ENCODE measurements at regions not wholly inside any gene's neighbourhood (a gene's known extent, or its start where the extent isn't known, plus 50 kb on each side); places are given as distances from the start of the nearest gene placed in this dataset.

DNA sequence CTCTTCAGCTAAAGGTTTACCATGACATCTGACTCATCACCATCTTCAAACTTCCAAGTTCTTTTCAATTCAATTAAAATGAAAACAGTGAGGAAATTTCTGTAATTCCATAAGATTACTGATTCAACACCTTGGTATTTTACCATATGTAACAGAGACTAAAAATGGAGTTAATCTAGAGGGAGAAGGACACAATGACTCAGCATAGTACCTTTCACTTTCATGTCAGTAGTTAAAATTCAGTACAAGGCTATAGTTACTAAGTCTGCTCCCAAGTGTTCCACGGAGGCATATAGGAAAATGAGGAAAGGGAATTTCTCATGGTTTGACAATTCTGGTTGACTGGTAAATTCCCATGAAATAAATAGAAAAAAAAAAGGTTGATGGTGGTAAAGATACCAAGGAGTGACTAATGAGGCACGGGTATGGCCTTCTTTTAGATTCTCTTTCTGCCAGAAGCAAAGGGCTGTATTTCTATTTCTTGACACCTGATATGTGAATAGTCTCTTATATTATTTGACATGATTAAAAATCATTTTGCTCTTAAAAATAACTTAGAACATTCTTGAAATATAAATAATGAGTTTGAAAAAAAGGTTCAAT is 526.7 kb upstream of the ADGRB3 start (continued):
- TF ChIP-seq, protein P1, sequence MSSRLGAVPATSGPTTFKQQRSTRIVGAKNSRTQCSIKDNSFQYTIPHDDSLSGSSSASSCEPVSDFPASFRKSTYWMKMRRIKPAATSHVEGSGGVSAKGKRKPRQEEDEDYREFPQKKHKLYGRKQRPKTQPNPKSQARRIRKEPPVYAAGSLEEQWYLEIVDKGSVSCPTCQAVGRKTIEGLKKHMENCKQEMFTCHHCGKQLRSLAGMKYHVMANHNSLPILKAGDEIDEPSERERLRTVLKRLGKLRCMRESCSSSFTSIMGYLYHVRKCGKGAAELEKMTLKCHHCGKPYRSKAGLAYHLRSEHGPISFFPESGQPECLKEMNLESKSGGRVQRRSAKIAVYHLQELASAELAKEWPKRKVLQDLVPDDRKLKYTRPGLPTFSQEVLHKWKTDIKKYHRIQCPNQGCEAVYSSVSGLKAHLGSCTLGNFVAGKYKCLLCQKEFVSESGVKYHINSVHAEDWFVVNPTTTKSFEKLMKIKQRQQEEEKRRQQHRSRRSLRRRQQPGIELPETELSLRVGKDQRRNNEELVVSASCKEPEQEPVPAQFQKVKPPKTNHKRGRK (tag; IDR thresholded peaks at IDR 0.05), result no peak
- TF ChIP-seq NCOA4 (IDR thresholded peaks at IDR 0.05; ENCODE audit: partially characterized antibody) (no peak), ZNF408 (CRISPR knock-in tag; IDR thresholded peaks at IDR 0.05; ENCODE audit: low read depth) (no peak), TAF9B (IDR thresholded peaks at IDR 0.05; ENCODE audit: partially characterized antibody) (peak; percentile 3), RBFOX2 (IDR thresholded peaks at IDR 0.05; ENCODE audit: low read depth, low read length) (no peak), SRF (CRISPR knock-in tag; IDR thresholded peaks at IDR 0.05) (no peak), SLC30A9 (CRISPR knock-in tag; IDR thresholded peaks at IDR 0.05) (no peak), FOSL1 (tag; conservative IDR thresholded peaks at IDR 0.05) (peak; percentile 80), JUN (IDR thresholded peaks at IDR 0.05; ENCODE audit: borderline replicate concordance, low read depth, low read length) (no peak), JUN (CRISPR knock-in tag; IDR thresholded peaks at IDR 0.05; ENCODE audit: borderline replicate concordance) (no peak), MAFF (IDR thresholded peaks at IDR 0.05; ENCODE audit: low read length) (peak; percentile 86), CHAMP1 (IDR thresholded peaks at IDR 0.05) (peak; percentile 64; the same call in 1 of the 2 replicates), CHD1 (IDR thresholded peaks at IDR 0.05; ENCODE audit: low read length) (no peak), MIER1 (IDR thresholded peaks at IDR 0.05; ENCODE audit: low read depth) (no peak), SPI1 (IDR thresholded peaks at IDR 0.05; ENCODE audit: borderline replicate concordance, low read depth, low read length) (no peak), SNRNP70 (optimal IDR thresholded peaks at IDR 0.05; ENCODE audit: low read depth, low read length) (no peak), GATAD2B (IDR thresholded peaks at IDR 0.05; ENCODE audit: borderline replicate concordance) (no peak), BCL6 (CRISPR knock-in tag; IDR thresholded peaks at IDR 0.05) (no peak), ZNF395 (CRISPR knock-in tag; IDR thresholded peaks at IDR 0.05) (0 out of 2 replicates have a peak, but pooled peaks have one; percentile 41)
- TF ChIP-seq, protein P2, sequence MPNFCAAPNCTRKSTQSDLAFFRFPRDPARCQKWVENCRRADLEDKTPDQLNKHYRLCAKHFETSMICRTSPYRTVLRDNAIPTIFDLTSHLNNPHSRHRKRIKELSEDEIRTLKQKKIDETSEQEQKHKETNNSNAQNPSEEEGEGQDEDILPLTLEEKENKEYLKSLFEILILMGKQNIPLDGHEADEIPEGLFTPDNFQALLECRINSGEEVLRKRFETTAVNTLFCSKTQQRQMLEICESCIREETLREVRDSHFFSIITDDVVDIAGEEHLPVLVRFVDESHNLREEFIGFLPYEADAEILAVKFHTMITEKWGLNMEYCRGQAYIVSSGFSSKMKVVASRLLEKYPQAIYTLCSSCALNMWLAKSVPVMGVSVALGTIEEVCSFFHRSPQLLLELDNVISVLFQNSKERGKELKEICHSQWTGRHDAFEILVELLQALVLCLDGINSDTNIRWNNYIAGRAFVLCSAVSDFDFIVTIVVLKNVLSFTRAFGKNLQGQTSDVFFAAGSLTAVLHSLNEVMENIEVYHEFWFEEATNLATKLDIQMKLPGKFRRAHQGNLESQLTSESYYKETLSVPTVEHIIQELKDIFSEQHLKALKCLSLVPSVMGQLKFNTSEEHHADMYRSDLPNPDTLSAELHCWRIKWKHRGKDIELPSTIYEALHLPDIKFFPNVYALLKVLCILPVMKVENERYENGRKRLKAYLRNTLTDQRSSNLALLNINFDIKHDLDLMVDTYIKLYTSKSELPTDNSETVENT (CRISPR knock-in tag; IDR thresholded peaks at IDR 0.05), result no peak

Data from K562 (cell line).